GM18909 (cell line): ENCODE measurements at regions not wholly inside any gene's neighbourhood (a gene's known extent, or its start where the extent isn't known, plus 50 kb on each side); places are given as distances from the start of the nearest gene placed in this dataset.
A peak's percentile ranks its signal among the peaks of the same experiment; 100 is the strongest.
"Not testable (repeated sequence)": the region's sequence is repeated elsewhere in the genome, so short reads cannot be mapped to it uniquely, and the experiment has no call there.

Source experiments
- ATAC-seq: cut with Tn5 transposase; IDR thresholded peaks from one replicate; pipeline ENCODE4 v1.9.1; 2021; ENCODE audit warnings: mild to moderate bottlenecking; ENCODE audit not compliant: unreplicated experiment, poor library complexity

- no peak for ATAC-seq
Observed at GRCh38 chr1:178020968-178021640, 51.2 kb upstream of the SEC16B start.

DNA sequence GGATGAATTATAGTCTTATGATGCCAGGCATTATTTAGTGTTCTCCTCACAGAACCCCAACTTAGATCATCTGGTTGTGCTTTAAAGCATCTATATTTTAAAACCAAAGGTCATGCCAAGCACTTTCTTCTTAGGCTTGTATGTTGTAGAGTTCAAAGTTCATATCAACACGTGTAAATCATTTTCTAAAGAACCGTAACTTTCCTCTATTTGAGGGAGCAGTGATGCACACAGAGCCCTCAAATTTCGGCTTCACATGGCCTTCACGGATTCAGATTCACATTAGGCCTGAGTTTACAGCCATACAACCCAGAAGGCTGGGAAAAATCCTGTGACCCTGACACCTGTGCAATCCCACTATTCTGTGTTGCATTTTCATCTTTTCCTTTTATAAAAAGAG lies 52.1 kb upstream of the SEC16B start:
- ATAC-seq, result no peak

GRCh38 chr1:178023181-178023618 lies 53.3 kb upstream of the SEC16B start:
- peak; percentile 68 for ATAC-seq

DNA sequence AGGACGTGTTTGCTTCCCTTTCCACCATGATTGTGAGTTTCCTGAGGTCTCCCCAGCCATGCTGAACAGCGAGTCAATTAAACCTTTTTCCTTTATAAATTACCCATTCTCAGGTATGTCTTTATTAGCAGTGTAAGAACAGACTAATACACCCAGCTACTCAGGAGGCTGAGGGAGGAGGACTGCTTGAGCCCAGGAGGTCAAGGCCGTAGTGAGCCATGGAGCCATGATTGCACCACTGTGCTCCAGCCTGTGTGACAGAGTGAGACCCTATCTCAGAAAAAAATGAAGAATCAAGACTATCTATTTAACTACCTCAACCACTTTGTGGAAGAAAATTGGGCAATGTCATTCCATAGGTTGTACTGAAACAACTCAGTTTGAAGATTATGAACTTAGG lies 54.6 kb upstream of the SEC16B start:
- no peak for ATAC-seq

DNA sequence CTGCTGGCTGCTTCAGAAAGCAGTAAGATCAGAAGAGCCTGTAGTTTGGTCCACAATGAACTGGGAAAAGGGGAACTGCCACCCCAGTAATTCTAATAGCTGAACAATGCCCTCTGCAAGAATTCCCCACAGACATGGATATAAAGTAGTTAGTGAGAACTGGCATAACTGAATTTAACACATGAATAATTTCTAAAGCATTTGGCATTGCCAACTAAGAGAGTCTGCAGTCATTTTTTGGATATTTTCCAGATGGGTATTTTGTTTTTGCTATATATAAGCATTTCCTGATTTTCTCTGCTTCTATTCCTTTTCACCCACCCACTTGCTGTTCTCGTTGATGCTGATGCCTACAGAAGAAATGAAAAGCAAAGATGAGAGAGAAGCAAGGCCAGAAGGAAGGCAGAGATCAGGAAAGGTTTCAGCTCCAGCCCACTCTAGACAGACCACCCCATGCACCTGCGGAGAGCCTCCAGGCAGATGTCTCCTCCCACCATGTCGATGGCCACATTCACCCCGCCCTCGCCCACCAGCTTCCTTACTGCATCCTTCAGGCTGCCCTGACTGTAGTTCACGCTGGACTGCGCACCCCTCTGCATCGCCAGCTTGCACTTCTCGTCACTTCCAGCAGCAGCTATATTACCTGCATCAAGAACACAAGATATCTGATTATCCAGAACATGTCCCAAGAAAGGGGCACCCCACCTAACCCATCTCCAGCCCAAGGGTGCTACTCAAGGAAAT lies 55.9 kb upstream of the SEC16B start:
- ATAC-seq, result no peak

- no peak for ATAC-seq
Observed at GRCh38 chr1:178028841-178029481, 59.1 kb upstream of the SEC16B start.

DNA sequence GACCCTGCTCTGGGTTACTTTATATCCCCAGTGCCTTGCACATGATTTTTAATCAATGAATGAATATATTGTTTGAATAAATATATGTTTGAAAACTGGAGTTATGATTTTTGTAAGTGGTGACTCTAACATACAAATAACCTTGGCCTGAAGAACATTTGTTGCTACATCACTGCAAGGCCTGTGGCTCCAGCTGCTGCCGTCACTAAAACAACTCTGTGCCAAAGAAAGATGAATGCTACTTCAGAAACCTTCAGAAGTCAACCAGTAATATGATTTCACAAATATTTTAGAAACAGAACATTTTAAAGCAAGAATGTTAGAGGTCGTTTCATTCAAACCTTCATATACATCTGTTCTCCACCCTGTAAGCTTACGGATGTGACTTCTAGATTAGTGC lies 60.6 kb upstream of the SEC16B start:
- ATAC-seq, result no peak

- ATAC-seq, result peak; percentile 90
Observed at GRCh38 chr1:178031856-178032320, 62.0 kb upstream of the RASAL2 start.

DNA sequence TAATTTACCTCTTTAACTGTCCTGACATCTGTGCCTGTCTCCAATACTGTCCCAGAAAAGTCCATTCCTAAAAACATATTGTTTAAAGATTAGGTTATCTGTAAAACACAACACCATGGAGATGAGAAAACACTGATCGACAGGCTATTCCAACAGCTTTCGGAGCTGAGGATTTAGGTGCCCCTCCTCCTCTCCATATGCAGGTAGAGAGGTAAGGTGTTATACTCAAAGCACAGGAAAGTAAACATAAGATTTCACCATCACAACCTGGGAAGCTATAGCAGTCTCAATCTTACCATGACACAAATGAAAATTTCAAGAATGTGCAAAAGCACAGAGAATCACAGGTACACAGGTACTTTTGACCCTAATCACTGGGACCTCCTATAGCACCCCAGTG lies 60.9 kb upstream of the RASAL2 start:
- no peak for ATAC-seq

GRCh38 chr1:178034676-178035075 lies 59.2 kb upstream of the RASAL2 start:
- no peak for ATAC-seq

DNA sequence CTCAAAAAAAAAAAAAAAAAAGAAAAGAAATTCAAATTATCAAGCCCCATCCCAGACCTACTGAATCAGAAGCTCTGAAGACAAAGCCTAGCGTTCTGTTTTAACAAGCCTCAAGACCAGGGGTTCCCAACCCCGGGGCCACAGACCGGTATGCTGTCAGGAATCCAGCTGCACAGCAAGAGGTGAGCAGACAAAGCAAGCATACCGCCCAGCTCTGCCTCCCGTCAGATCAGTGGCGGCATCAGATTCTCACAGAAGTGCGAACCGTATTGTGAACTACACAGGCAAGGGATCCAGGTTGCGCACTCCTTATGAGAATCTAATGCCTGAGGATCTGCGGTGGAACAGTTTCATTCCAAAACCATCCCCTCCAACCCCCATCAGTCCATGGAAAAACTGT lies 57.8 kb upstream of the RASAL2 start:
- no peak for ATAC-seq

DNA sequence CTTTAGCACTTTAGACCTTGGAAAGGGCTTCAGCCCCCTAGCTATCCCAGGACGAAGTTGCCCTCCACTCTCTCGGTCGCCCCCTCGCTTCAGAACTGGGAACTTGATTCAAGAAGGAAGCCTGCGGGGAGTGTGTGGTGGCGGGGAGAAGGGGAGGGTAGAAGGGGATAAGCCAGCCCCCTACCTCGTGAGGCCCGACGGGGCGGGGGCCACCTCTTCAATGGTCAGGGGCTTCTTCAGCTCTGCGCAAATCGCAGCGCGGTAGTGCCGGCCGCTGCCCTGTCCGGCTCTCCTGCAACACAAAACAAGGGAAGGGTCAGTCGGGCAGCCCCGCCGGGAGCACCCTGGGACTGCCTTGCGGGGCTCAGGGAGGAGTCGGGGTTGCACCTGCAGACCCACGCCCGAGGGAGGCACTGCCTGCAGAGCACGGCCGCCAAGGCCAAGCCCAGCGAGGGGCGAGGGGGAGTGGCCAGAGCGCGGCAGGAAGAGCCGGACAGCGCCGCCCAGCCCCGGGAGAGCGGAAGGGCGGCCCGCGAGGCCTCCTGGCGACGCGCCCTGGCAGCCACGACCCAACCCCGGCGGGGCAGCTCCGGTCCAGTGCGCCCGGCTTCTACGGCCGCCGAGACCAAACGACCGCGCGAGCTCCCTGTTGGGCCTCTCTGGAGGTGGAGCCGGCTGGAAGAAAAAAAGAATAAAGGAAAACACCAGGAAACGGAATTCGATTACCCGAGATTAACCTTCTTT lies 56.2 kb upstream of the RASAL2 start:
- ATAC-seq, result peak; percentile 59

- ATAC-seq, result no peak
Observed at GRCh38 chr1:178038372-178038771, 55.5 kb upstream of the RASAL2 start.

- no peak for ATAC-seq
Observed at GRCh38 chr1:178039891-178040290, 54.0 kb upstream of the RASAL2 start.

DNA sequence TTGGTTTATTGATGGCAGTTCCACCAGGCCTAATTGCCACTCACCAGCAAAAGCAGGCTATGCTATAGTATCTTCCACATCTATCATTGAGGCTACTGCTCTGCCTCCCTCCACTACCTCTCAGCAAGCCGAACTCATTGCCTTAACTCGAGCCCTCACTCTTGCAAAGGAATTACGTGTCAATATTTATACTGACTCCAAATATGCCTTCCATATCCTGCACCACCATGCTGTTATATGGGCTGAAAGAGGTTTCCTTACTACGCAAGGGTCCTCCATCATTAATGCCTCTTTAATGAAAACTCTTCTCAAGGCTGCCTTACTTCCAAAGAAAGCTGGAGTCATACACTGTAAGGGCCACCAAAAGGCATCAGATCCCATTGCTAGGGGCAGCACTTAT lies 50.0 kb upstream of the RASAL2 start:
- not testable (repeated sequence) for ATAC-seq
